SK-N-SH treated with all-trans-retinoic acid at 6 μM for 48 hours (cell line): ENCODE measurements at regions not wholly inside any gene's neighbourhood (a gene's known extent, or its start where the extent isn't known, plus 50 kb on each side); places are given as distances from the start of the nearest gene placed in this dataset.

ENCODE experiments used
- ATAC-seq: fragments of 200-7000 bp; cut with Tn5 transposase; 3 replicates; pipeline ENCODE4 v1.9.1; 2020; ENCODE audit warnings: mild to moderate bottlenecking, moderate library complexity
- ARNTL ChIP-seq: fragments of 450-650 bp; formaldehyde crosslinking; IDR thresholded peaks from 2 replicates; pipeline ENCODE4 v1.5.0; 2020; ENCODE audit warnings: low read depth, mild to moderate bottlenecking, moderate library complexity, borderline replicate concordance
- BACH2 ChIP-seq: fragments of 250-450 bp; sonication (Bioruptor Pico); IDR thresholded peaks from 2 replicates; pipeline ENCODE4 v1.9.0; 2021; ENCODE audit warnings: mild to moderate bottlenecking, borderline replicate concordance
- CREB5 ChIP-seq: fragments of 250-450 bp; sonication (Bioruptor Pico); IDR thresholded peaks from 2 replicates; pipeline ENCODE4 v1.5.1; 2020; ENCODE audit warnings: low read depth, mild to moderate bottlenecking, moderate library complexity
- CSRNP3 ChIP-seq: fragments of 250-450 bp; sonication (Bioruptor Pico); IDR thresholded peaks from 2 replicates; pipeline ENCODE4 v1.5.1; 2021; ENCODE audit warnings: mild to moderate bottlenecking, moderate library complexity
- GLIS3 ChIP-seq: fragments of 250-450 bp; sonication (Bioruptor Pico); IDR thresholded peaks from 2 replicates; pipeline ENCODE4 v1.5.0; 2020; ENCODE audit warnings: mild to moderate bottlenecking, moderate library complexity
- ISL1 ChIP-seq: fragments of 250-450 bp; sonication (Bioruptor Pico); IDR thresholded peaks from 2 replicates; pipeline ENCODE4 v2.1.2; 2022; ENCODE audit warnings: mild to moderate bottlenecking, moderate library complexity
- OSR1 ChIP-seq: fragments of 250-450 bp; sonication (Bioruptor Pico); IDR thresholded peaks from 2 replicates; pipeline ENCODE4 v1.8.0; 2022; ENCODE audit warnings: moderate library complexity, mild to moderate bottlenecking, inconsistent platforms
- PATZ1 ChIP-seq: fragments of 250-450 bp; sonication (Bioruptor Pico); IDR thresholded peaks from 2 replicates; pipeline ENCODE4 v1.8.0; 2020; ENCODE audit warnings: mild to moderate bottlenecking, moderate library complexity, borderline replicate concordance
- POU6F1 ChIP-seq: fragments of 250-450 bp; sonication (Bioruptor Pico); IDR thresholded peaks from 2 replicates; pipeline ENCODE4 v1.8.0; 2021; ENCODE audit warnings: low read depth, mild to moderate bottlenecking, moderate library complexity, borderline replicate concordance
- PPARA ChIP-seq: fragments of 250-450 bp; sonication (Bioruptor Pico); IDR thresholded peaks from 2 replicates; pipeline ENCODE4 v1.5.0; 2020; ENCODE audit warnings: mild to moderate bottlenecking, borderline replicate concordance
- RARB ChIP-seq: fragments of 250-450 bp; sonication (Bioruptor Pico); IDR thresholded peaks from 2 replicates; pipeline ENCODE4 v1.8.0; 2021; ENCODE audit warnings: mild to moderate bottlenecking, moderate library complexity
- SNAI2 ChIP-seq: fragments of 250-450 bp; sonication (Bioruptor Pico); IDR thresholded peaks from 2 replicates; pipeline ENCODE4 v1.5.0; 2020; ENCODE audit warnings: mild to moderate bottlenecking, moderate library complexity
- TCF4 ChIP-seq: fragments of 250-450 bp; sonication (Bioruptor Pico); IDR thresholded peaks from 2 replicates; pipeline ENCODE4 v1.8.0; 2021; ENCODE audit warnings: mild to moderate bottlenecking, moderate library complexity, borderline replicate concordance
- TOX ChIP-seq: fragments of 250-450 bp; sonication (Bioruptor Pico); IDR thresholded peaks from 2 replicates; pipeline ENCODE4 v1.8.0; 2021; ENCODE audit warnings: mild to moderate bottlenecking, moderate library complexity, borderline replicate concordance
- TSHZ2 ChIP-seq: fragments of 250-450 bp; sonication (Bioruptor Pico); IDR thresholded peaks from 2 replicates; pipeline ENCODE4 v1.5.0; 2020; ENCODE audit warnings: mild to moderate bottlenecking, moderate library complexity
- ZC3H10 ChIP-seq: fragments of 250-450 bp; sonication (Bioruptor Pico); IDR thresholded peaks from 2 replicates; pipeline ENCODE4 v1.5.1; 2021; ENCODE audit warnings: mild to moderate bottlenecking, moderate library complexity
- ZFP30 ChIP-seq: fragments of 450-650 bp; formaldehyde crosslinking; IDR thresholded peaks from 2 replicates; pipeline ENCODE4 v1.5.0; 2022; ENCODE audit warnings: mild to moderate bottlenecking, moderate library complexity
- ZNF565 ChIP-seq: fragments of 450-650 bp; formaldehyde crosslinking; conservative IDR thresholded peaks from 2 replicates; pipeline ENCODE4 v1.5.0; 2020; ENCODE audit warnings: low read depth, mild to moderate bottlenecking, moderate library complexity
- ZNF70 ChIP-seq: fragments of 450-650 bp; formaldehyde crosslinking; IDR thresholded peaks from 2 replicates; pipeline ENCODE4 v1.5.0; 2020; ENCODE audit warnings: mild to moderate bottlenecking, moderate library complexity
- ZNF8 ChIP-seq: fragments of 450-650 bp; formaldehyde crosslinking; IDR thresholded peaks from 2 replicates; pipeline ENCODE4 v1.5.0; 2020; ENCODE audit warnings: mild to moderate bottlenecking, moderate library complexity

- ATAC-seq, result no peak
Measured at GRCh38 chr11:130711193-130711592, 205.1 kb downstream of the SNX19 start.

GRCh38 chr11:130712480-130712879 is 203.8 kb downstream of the SNX19 start:
- no peak for ATAC-seq
- no peak for TF ChIP-seq CSRNP3 (CRISPR knock-in tag)
- TF ChIP-seq PPARA (CRISPR knock-in tag), result no peak
- TF ChIP-seq ZNF70, result no peak
- TF ChIP-seq POU6F1 (CRISPR knock-in tag), result no peak
- TF ChIP-seq GLIS3, result no peak
- TF ChIP-seq ARNTL (CRISPR knock-in tag), result no peak
- no peak for TF ChIP-seq ZNF8 (CRISPR knock-in tag)
- TF ChIP-seq BACH2, result no peak
- TF ChIP-seq RARB, result no peak
- TF ChIP-seq PATZ1 (CRISPR knock-in tag), result no peak

More at GRCh38 chr11:130711193-130711592, 205.1 kb downstream of the SNX19 start:
- no peak for TF ChIP-seq BACH2

- peak; percentile 51 for TF ChIP-seq ISL1 (CRISPR knock-in tag)
- no peak for TF ChIP-seq CREB5
- TF ChIP-seq ZFP30 (CRISPR knock-in tag), result no peak
- TF ChIP-seq RARB, result no peak
- no peak for TF ChIP-seq TCF4
- TF ChIP-seq, all 23 proteins: peak for 1
- ATAC-seq, result no peak
Measured at GRCh38 chr11:130715085-130715876, 201.0 kb downstream of the SNX19 start.

GRCh38 chr11:130715877-130716220 is 200.4 kb downstream of the SNX19 start:
- TF ChIP-seq ISL1 (CRISPR knock-in tag), result no peak
- TF ChIP-seq, all 23 proteins: peak for 0
- no peak for ATAC-seq

- ATAC-seq, result no peak
- TF ChIP-seq ZC3H10 (CRISPR knock-in tag), result no peak
- no peak for TF ChIP-seq CSRNP3 (CRISPR knock-in tag)
- no peak for TF ChIP-seq TOX
- TF ChIP-seq ISL1 (CRISPR knock-in tag), result no peak
- TF ChIP-seq SNAI2, result no peak
- no peak for TF ChIP-seq ZNF565
- TF ChIP-seq OSR1, result no peak
- no peak for TF ChIP-seq TSHZ2 (CRISPR knock-in tag)
- no peak for TF ChIP-seq PATZ1 (CRISPR knock-in tag)
- TF ChIP-seq ARNTL (CRISPR knock-in tag), result no peak
- TF ChIP-seq CREB5, result no peak
- TF ChIP-seq PPARA (CRISPR knock-in tag), result no peak
Measured at GRCh38 chr11:130718120-130718519, 198.2 kb downstream of the SNX19 start.
